Endodermal cell (in vitro differentiated cells): ENCODE measurements at regions not wholly inside any gene's neighbourhood (a gene's known extent, or its start where the extent isn't known, plus 50 kb on each side); places are given as distances from the start of the nearest gene placed in this dataset.

ENCODE experiments used
- DNase-seq: peaks from one replicate; pipeline ENCODE4 v3.0.0-alpha.2; 2017
- H3K27ac ChIP-seq: 2 replicates; pipeline ENCODE4 v1.5.1; 2013; ENCODE audit warnings: mild to moderate bottlenecking, low read depth, low read length, moderate library complexity
- H3K27me3 ChIP-seq: 2 replicates; pipeline ENCODE4 v1.6.1; 2013; ENCODE audit warnings: mild to moderate bottlenecking, low read length, moderate library complexity; ENCODE audit not compliant: insufficient read depth, control insufficient read depth, poor library complexity, severe bottlenecking
- H3K36me3 ChIP-seq: 2 replicates; pipeline ENCODE4 v1.7.0; 2013; ENCODE audit warnings: mild to moderate bottlenecking, low read length, moderate library complexity; ENCODE audit not compliant: control insufficient read depth, insufficient read depth
- H3K4me1 ChIP-seq: one replicate; pipeline ENCODE4 v1.7.0; 2013; ENCODE audit warnings: low read length; ENCODE audit not compliant: control insufficient read depth, insufficient read depth
- H3K4me3 ChIP-seq: 2 replicates; pipeline ENCODE4 v1.5.1; 2013; ENCODE audit warnings: mild to moderate bottlenecking, low read length, moderate library complexity
- H3K9ac ChIP-seq: 2 replicates; pipeline ENCODE4 v1.6.1; 2013; ENCODE audit warnings: mild to moderate bottlenecking, low read length, moderate library complexity; ENCODE audit not compliant: poor library complexity, severe bottlenecking; ENCODE audit errors: extremely low read depth
- H3K9me3 ChIP-seq: 2 replicates; pipeline ENCODE4 v1.6.1; 2013; ENCODE audit warnings: mild to moderate bottlenecking, low read length, moderate library complexity; ENCODE audit not compliant: control insufficient read depth
- H3K27ac Mint-ChIP-seq: 2 replicates; pipeline ENCODE4 v1.8.0; 2020; ENCODE audit warnings: mixed read lengths
- H3K27me3 Mint-ChIP-seq: 2 replicates; pipeline ENCODE4 v1.8.0; 2021; ENCODE audit warnings: mild to moderate bottlenecking, mixed read lengths; ENCODE audit not compliant: insufficient read depth
- H3K36me3 Mint-ChIP-seq: 2 replicates; pipeline ENCODE4 v1.8.0; 2020; ENCODE audit warnings: low read depth, mixed read lengths
- H3K4me1 Mint-ChIP-seq: 2 replicates; pipeline ENCODE4 v1.8.0; 2020; ENCODE audit warnings: mixed read lengths
- H3K4me3 Mint-ChIP-seq: 2 replicates; pipeline ENCODE4 v1.8.0; 2020; ENCODE audit warnings: mild to moderate bottlenecking, moderate library complexity, mixed read lengths
- H3K9me3 Mint-ChIP-seq: 2 replicates; pipeline ENCODE4 v1.8.0; 2020; ENCODE audit warnings: mild to moderate bottlenecking, mixed read lengths
- CTCF ChIP-seq: fragments of 200-600 bp; sonication (generic); conservative IDR thresholded peaks from 2 replicates; pipeline ENCODE4 v1.5.0; 2021; ENCODE audit warnings: antibody characterized with exemption, mild to moderate bottlenecking
- WGBS, 2 experiments: methylation state at CpG; one replicate each; pipeline versions ENCODE4 v1.1.5 to v1.1.7; 2013; ENCODE audit warnings: missing lambda C conversion rate in 2 of 2, mixed read lengths in 1 of 2; ENCODE audit not compliant: insufficient coverage in 1 of 2, insufficient read length in 1 of 2; 5-methylcytosine and 5-hydroxymethylcytosine counted together

- H3K27ac ChIP-seq, result no peak overlapping the region
- Mint-ChIP-seq H3K4me3 (no peak overlapping the region), H3K27ac (no peak overlapping the region), H3K4me1 (peaks cover 2% of the 10 kb centered on the region), H3K36me3 (no peaks in the 10 kb centered on the region), H3K9me3 (no peaks in the 10 kb centered on the region), H3K27me3 (no peaks in the 10 kb centered on the region)
- H3K27me3 ChIP-seq, result no peaks in the 10 kb centered on the region
- no peak for DNase-seq
- WGBS, 2 experiments, result 88 to 100% methylated on average over 3 to 5 of the region's 5 CpGs
- H3K4me1 ChIP-seq, result no peaks in the 10 kb centered on the region
- TF ChIP-seq CTCF, result no peak
- H3K36me3 ChIP-seq, result no peaks in the 10 kb centered on the region
- H3K9me3 ChIP-seq, result no peaks in the 10 kb centered on the region
- H3K9ac ChIP-seq, result no peak overlapping the region
- no peak overlapping the region for H3K4me3 ChIP-seq
Observed at GRCh38 chr1:213720032-213720431, 267.7 kb upstream of the PROX1 start.

GRCh38 chr1:213723187-213723586 lies 264.6 kb upstream of the PROX1 start:
- H3K9ac ChIP-seq, result no peak overlapping the region
- Mint-ChIP-seq H3K9me3 (no peaks in the 10 kb centered on the region), H3K27ac (no peak overlapping the region), H3K36me3 (no peaks in the 10 kb centered on the region), H3K27me3 (no peaks in the 10 kb centered on the region), H3K4me3 (no peak overlapping the region), H3K4me1 (peaks cover 2% of the 10 kb centered on the region)
- H3K4me1 ChIP-seq, result no peaks in the 10 kb centered on the region
- H3K27ac ChIP-seq, result no peak overlapping the region
- no peaks in the 10 kb centered on the region for H3K9me3 ChIP-seq
- no peaks in the 10 kb centered on the region for H3K27me3 ChIP-seq
- TF ChIP-seq CTCF, result no peak
- WGBS, 2 experiments, result 59% methylated on average over 1 of the region's 2 CpGs; no CpG with 5 or more reads in 1 of the 2 experiments
- DNase-seq, result no peak
- H3K4me3 ChIP-seq, result no peak overlapping the region
- no peaks in the 10 kb centered on the region for H3K36me3 ChIP-seq

- Histone ChIP-seq H3K4me1 (no peaks in the 10 kb centered on the region), H3K27ac (peak overlapping the region; percentile 30), H3K27me3 (no peaks in the 10 kb centered on the region), H3K4me3 (no peak overlapping the region), H3K9ac (no peak overlapping the region), H3K36me3 (no peaks in the 10 kb centered on the region), H3K9me3 (peaks cover 2% of the 10 kb centered on the region)
- no peak for TF ChIP-seq CTCF
- 84 to 89% methylated on average over 9 to 14 of the region's 14 CpGs for WGBS, 2 experiments
- no peak overlapping the region for H3K27ac Mint-ChIP-seq
- no peaks in the 10 kb centered on the region for H3K9me3 Mint-ChIP-seq
- peaks cover 2% of the 10 kb centered on the region for H3K4me1 Mint-ChIP-seq
- no peaks in the 10 kb centered on the region for H3K27me3 Mint-ChIP-seq
- no peak for DNase-seq
- H3K36me3 Mint-ChIP-seq, result no peaks in the 10 kb centered on the region
- no peak overlapping the region for H3K4me3 Mint-ChIP-seq
Observed at GRCh38 chr1:213724640-213725536, 262.9 kb upstream of the PROX1 start.
